ENCODE measurements at regions not wholly inside any gene's neighbourhood (a gene's known extent, or its start where the extent isn't known, plus 50 kb on each side); places are given as distances from the start of the nearest gene placed in this dataset.
"Not testable (repeated sequence)": the region's sequence is repeated elsewhere in the genome, so short reads cannot be mapped to it uniquely, and the experiment has no call there.

DNA sequence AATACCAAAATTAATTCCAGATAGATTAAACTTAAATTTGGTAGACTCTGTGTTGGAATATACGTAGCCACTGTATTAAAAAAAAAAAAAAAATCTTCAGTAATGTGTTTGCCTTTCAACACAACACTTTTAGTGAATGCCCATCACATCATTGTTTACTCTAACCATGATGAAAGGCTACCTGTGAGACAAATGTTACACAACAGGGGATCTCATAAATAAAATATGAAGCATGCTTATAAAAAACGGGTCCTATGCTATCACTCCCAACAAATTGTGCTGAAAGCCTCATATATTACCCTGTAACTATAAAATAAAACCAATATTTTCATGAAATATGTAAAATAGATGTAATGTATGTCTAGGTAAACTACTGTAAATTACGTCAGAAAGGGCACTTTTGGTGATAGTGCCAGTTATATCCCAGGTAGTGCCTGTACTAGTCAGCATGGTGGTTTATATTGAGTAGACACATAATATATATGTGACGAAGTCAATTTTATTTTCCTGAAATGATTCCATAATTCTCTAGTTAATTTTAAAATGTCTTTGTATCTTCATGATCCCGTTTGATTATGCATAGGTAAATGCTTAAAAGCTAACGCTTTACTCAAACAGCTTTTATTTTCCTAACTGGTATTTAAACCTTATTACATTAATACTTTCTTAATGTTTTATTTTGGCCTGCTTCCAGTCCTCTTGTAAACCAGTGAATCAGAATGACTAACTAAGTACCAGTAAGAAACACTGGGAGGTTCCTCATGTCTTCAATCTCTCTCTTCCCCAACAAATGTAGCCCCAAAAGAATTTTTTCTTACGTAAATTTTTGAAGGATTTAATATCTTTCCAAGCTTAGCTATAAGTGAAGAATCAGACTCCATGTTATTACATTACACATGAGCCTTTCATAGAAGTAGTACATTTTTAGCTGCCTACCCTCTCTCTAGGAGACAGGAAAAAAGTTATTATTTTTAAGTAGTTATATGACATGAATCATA lies 420.3 kb downstream of the GABRG2 start:
- DNase-seq: no peak

DNA sequence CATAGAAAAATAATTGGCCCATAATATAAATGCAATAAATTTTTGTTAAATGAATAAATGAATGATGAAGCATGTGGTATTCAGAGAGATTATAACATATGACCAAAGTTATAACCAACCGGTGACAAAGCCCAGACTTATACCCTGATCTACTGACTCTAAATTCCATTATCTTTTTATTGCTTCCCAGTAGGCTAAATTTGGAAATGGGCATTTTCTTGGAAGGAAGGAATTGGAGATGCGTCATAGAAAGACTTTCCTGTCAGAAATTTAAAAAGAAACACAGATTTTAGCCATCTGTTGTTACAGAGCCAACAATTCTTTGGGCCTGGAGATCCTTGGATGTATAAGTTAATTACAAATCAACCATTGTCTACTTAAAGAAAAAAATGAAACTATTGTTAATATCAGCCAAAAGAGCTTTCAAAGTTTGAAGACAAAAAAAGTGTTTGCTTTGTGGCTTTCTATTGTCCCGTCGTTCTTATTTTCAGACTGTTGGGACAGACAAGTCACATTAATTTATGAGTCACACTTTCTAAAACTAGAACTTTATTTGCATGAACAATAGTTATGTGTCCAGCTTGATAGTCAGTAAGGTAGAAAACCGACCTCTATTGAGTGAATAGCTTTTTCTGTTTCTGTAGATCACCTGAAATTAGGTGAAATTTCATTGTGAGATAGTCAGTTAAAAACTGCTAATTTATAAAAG lies 428.7 kb downstream of the GABRG2 start:
- no peak for DNase-seq

DNA sequence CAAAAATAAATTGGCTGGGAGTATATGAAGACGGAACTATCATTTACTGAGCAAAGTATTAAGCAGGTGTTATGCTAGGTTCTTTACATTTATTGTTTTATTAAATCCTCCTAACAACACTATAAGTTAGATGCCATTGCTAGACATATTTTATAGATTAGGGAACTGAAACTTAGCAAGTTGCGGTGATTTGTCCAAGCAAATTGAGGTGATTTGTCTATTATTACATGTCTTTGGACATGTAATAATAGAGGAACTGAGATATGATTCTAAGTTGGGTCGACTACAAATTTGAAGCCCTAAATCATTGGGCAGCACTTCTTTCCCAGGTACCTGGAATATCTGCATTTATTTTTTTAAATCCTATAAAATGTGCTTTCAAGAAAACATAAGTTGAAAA lies 429.9 kb downstream of the GABRG2 start:
- DNase-seq: no peak

DNA sequence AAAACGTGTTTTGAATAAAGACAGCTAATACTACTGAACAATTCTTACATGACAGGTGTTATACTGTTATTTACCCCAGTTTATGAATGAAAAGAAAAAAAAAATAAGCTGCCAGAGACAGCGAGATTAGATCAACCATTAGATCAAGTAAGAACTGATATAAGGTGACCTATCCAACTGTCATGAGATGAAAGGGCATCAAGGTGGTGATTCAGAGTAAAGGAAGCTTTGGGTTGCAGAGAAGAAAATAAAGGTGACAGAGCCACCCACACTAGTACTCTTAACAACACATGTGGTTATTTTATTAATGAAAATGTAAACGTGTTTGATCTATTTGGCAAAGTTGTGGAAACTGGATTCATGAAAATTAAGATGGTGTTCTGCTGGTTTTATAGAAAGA lies 435.2 kb downstream of the GABRG2 start:
- DNase-seq: no peak

DNA sequence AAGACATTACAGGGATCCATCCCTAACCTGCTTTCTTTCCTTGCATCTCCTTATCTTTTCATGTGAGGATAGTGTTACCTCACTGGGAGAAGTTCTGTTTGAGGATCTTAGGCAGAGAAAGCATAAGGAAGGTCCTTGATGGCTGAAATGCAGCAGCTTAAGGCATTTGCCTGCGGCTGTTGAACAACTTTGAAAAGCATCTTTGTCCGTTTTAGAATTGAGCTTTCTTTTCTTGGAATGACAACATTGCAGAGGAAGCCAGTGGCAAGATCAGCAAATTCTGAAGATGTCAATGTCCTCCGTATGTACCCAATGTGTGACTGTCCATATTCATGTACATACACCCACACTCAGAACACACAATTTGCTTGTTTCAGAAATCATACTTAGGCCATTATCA lies 436.2 kb downstream of the GABRG2 start:
- DNase-seq: no peak

DNA sequence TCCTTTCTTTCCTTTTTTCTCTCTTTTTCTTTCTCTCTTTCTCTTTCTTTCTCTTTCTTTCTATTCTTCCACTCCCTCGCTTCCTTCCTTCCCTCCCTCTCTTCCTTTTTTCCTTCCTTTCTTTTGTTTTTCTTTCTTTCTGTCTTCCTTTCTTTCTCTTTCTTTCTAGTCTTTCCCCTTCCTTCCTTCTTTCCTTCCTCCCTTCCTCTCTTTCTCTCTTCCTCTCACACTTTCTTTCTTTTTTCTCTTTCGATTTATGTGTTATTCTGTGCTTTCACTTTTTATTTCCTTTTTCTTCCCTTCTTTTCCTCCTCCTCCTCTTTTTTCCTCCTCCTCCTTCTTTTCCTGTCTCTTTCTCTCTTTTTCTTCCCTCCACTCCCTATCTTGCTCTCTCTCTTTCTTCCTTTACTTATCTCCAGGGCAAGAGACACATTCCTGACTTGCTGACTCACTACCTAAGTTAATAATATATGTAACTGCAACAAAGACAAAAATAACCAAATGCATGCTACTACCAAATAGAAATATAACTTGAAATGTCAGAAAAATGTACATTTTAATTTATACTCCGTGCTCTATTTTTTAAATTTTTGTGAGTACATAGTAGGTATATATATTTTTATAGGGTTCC lies 445.5 kb downstream of the GABRG2 start:
- no peak for DNase-seq

DNA sequence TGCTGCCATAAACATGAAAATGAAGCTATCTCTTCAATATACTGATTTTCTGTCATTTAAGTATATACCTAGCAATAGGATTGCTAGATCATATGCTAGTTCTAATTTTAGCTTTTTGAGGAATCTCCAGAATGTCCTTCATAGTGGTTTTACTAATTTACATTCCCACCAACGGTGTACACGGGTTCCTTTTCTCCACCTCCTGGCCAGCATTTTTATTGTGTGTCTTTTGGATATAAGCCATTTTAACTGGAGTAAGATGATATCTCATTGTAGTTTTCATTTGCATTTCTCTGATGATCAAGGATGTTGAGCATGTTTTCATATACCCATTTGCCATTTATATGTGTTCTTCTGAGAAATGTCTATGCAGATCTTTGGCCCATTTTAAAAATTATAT lies 446.5 kb downstream of the GABRG2 start:
- DNase-seq: no peak

DNA sequence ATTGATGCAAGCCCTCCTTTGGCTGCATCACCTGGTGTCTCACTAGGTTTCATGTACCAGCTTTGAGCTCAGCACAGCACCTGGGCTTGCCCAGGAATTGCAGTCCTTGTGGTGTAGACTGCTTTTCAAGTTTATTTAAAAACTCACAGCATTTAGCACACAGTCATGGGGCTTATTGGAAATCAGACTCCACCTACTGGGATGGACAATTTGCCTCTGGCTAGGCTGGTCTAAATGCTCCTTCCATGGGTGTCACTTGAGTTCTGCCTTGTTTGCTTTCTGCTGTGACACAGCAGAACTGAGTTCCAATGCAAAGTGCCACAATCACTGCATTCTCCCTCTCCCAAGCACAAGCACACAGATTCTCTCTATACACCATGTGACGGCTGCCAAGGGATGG lies 453.3 kb downstream of the GABRG2 start:
- DNase-seq: no peak

DNA sequence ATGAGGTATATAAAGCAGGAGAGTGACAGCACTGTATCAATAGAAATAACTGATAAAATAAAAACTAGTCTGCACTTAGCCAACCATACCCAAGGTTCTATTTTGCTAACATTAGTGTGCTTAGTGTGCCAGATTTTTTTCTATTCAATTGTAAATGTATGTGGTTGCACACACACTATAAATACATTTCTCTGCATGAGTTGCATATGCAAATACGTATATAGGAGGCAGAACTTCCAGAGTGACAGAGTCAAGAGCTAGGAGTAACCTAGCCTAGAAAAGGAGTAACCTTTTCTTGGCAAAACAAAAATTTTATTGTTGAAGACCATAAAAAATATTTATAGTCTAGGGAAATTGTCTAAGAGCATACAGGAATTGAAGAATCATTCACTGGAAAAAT lies 461.6 kb downstream of the GABRG2 start:
- DNase-seq: no peak

DNA sequence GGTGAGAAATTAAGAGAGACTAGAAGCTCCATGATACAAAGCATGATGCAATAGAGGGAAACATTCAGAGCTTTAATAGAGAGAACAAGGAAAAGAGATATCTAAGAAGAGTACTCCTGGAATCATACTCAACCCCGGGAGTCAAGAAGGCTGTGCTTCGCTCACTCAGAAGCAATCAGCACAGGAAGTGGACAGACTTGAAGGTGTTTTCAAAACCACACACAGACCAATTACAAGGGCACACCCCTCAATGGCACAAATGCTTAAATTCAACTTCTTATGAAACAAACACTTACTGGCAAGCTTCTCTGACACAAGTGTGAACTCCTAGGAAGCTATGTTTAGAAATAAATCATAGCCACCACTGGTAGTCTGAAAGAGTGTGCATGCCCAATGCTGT lies 462.3 kb downstream of the GABRG2 start:
- no peak for DNase-seq

DNA sequence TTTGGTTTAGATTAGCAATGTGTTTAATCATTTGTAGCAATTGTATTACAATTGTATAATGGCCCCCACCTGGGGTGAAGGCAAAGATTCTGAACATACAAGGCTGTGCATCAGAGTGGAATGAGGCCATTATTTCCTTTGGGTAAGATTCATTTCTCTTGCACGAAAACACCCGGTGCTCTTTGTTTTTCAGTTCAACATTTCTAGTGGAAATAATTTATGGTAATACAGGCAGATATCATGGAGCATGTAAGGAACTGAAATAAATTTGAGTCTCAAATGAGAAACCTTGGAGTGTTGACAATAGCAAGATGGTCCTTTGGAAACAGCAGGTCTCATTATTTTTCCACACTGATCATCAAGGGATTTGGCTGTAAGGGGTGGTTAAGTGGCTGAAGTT lies 475.9 kb downstream of the GABRG2 start:
- DNase-seq: no peak

DNA sequence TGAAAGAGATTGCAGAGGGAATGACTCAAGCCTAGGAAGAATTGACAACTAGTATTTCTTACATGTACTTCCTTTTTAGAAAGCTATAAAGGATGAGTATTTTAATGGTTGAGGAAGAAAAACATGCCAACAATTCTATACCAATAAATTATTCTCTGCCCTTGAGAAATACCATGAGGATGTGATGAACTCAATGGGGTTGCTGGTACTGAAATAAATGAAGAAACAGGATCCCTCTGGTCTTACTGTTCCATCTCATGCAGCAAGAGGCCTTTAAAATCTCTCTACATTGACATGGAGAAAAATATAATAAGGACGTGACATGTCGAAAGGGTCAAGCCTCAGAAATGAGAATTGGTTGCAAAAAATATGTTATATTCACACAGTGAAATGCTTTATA lies 477.3 kb downstream of the GABRG2 start:
- DNase-seq: no peak

DNA sequence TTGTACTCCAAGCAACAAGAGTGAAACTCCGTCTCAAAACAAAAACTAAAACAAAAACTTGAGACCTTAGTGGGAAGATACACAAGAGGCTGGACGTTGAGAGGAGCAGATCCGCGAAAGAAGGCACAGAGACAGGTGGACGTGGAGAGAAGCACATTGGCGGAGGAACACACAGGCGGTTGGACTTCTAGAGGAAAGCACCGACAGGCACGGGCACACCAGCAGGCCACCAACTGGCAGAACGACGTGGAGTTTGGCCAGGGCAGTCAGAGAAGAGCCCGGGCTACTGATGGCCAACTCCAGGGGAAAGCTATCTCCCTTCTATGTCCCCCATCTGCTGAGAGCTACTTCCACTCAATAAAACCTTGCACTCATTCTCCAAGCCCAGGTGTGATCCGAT lies 482.7 kb downstream of the GABRG2 start:
- DNase-seq: no peak

DNA sequence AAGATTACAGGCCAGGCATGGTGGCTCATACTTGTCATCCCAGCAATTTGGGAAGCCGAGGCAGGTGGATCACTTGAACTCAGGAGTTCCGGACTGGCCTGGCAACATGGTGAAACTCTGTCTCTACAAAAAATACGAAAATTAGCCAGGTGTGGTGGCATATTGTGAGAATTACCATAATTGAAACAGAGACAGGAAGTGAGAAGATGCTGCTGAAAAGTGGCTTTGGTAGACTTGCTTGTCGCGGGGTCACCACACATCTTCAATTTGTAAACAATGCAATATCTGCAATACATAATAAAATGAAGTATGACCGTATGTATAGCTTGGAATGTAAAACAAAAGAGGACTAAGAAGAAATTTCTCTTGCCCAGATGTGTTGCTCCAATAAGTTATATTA lies 490.5 kb downstream of the GABRG2 start:
- no peak for DNase-seq

DNA sequence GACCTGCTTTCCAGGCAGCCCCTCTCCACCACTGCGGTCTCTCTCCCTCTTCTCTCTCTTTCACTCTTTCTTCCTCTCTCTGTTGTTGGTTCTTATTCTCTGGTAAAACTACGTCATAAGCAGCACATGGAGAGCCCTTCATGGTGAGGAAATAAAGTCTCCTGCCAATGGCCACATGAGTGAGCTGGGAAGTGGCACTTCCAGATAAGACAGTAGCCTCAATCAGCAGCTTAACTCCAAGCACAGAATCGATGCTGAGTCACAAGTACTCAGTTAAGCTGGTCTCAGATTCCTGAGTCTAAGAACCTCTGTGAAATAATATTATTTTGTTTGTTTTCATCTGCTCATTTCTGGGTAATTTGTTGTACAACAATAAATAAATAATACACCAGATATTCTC lies 500.1 kb downstream of the GABRG2 start:
- no peak for DNase-seq

DNA sequence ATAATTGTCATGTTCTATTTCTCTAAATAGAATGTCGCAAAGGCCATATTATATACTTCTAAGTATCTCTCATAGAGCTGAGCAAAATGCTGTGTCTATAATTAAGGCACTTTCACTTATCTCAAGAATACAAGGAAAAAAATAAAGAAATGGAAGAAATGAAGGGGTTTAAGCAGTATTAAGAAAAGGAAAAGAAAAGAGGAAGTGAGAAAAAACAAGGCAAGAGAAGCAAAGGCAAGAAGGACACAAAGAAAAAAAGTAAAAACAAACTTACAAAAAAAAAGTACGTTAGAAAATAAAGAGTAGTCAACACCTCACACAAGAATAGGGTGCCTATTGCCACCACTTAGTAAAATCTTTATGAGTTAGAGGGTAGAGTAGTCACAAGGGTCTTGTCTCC lies 506.2 kb downstream of the GABRG2 start:
- no peak for DNase-seq

DNA sequence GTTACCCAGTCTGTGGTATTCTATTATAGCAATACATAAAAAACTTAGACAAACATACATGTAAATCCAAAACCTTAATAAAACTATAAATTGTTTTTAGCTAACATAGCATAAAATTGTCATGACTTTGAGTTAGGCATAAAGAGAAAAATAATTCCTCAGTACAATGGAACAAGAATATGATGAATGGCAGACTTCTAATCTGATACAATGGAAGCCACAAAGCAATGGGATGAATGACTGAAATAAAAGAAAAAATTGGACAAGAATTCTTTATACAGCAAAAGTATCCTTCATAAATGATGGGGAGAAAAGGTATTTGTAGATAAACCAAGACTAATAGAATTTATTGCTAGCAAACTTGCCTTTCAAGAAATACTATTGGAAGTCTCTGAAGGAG lies 524.2 kb downstream of the GABRG2 start:
- DNase-seq: no peak

DNA sequence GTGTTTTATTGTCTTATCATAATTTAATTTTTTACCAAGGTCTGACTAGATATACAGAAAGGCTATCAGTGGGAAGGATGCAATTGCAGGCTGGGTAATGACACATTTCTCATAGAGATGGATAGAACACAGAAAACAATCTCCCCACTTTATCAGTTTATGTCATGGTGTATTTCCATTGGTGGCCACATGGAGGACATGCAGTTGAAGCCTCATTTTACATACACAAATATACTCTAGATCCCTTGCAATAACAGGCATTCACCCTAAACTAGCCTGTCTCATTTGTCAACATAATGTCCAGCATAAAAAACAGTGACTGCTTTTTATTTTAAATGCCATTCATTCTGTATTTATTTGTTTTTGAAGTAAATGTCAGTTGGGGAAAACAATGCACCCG lies 526.3 kb downstream of the GABRG2 start:
- DNase-seq: peak; percentile 19

DNA sequence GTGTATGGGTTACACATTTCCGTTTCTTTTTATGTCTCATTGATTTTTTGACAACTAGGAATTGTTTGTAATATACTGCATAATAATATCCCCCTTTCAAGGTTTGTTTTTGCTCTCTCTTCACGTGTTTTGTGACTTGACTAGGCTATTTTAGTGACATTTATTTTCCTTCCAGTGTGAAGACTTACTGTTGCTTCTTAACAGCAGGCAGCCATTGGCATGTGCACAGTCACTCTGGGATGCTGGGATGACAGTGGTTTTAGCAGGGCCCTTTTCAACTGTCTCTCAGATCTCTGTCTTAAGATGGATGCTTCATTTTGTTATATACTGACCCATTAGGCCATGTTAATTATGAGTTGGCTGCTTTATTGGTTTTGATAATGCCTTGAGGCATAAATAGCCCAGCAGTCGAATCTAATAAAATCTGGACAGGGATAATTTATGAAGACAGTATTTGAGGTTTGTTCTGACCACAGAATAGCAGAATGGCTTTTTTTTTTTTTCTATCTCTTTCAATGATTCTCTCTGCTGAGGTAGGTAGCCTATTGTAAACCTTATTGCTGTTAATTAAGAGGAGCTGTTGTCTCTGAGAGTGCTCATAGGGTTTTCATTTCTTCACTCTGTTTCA lies 536.0 kb downstream of the GABRG2 start:
- no peak for DNase-seq

DNA sequence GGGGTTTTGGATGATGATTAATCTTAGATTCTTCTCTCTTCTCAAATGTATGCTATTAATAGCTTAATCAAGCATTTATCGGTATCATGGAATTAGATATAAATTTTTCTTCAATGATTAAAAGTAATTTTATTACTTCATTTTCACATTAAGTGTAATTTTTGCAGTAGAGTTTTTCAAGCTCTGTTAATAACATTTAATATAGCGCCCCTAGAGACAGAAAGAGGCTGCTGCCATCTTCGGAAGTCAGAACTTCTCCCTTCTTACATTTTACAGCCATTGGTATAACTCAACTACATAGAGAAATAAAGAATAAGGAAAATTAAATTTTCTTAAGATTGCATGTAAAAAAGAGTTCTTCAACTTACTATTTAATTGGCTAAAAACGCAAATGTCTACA lies 540.3 kb downstream of the GABRG2 start:
- no peak for DNase-seq

DNA sequence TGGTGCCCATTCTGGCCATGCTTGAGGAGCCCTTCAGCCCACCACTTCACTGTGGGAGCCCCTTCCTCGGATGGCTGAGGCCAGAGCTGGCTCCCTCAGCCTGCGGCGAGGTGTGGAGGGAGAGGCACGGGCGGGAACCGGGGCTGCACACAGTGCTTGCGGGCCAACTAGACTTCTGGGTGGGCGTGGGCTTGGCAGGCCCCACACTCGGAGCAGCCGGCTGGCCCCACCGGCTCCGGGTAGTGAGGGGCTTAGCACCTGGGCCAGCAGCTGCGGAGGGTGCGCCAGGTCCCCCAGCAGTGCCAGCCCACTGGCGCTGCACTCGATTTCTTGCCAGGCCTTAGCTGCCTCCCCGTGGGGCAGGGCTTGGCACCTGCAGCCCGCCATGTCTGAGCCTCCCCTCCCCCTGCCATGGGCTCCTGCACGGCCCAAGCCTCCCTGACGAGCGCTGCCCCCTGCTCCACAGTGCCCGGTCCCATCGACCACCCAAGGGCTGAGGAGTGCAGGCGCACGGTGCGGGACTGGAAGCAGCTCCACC lies 554.2 kb downstream of the GABRG2 start:
- not testable (repeated sequence) for DNase-seq

DNA sequence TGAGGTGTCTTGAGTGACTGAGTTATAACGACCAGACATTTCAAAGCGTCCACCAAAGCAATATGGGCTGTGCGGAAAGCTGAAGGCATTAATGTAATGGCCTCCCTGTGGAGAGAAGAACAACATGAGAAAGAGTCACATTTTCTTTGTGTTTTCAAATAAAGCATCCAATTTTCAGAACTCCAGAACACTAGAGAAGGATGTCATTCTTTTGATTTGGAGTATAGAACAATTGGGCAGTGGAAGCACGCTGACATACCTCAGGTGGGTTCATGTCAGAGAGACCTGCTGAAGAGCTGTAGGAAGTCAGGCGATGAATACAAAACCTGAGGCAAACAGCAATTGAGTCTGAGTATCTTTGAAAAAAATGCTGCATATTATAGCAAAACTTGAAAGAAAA lies 556.5 kb downstream of the GABRG2 start:
- no peak for DNase-seq

DNA sequence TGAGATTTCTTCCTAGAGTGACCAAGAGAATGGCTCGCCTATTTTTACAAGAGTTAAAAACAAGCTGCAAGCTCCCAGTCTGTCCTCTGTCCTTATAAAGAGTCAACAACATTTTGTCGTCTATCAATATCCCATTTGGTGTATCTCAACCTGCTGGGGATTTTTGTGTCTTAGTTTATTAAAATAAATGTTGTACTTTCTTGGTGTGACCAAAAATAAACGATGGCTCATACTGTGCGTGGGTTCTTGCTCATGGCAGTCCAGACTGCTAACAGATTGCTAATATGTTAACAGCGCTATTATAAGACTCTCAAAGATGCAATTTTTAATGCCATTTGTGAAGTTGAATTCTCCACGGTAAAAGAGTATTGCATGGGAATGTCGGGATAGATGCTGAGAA lies 569.9 kb downstream of the GABRG2 start:
- no peak for DNase-seq

Measured in NCI-H82 (cell line).